HEK293T (cell line): ENCODE measurements at regions not wholly inside any gene's neighbourhood (a gene's known extent, or its start where the extent isn't known, plus 50 kb on each side); places are given as distances from the start of the nearest gene placed in this dataset.
A peak's percentile ranks its signal among the peaks of the same experiment; 100 is the strongest.

ENCODE experiments used
- CTCF ChIA-PET: fragments of 350-600 bp; formaldehyde crosslinking; extraction: SDS; loops from one replicate; lab custom pipeline; 2021; ENCODE audit warnings: antibody characterized with exemption, inconsistent platforms; lab: Yijun Ruan, JAX
- POLR2A ChIA-PET: fragments of 350-600 bp; formaldehyde crosslinking; extraction: SDS; loops from one replicate; lab custom pipeline; 2020; ENCODE audit warnings: antibody characterized with exemption, inconsistent platforms; lab: Yijun Ruan, JAX
- DNase-seq: peaks from one replicate; pipeline ENCODE4 v3.0.0; 2012; ENCODE audit warnings: mixed read lengths; ENCODE audit errors: extremely low spot score
- ARNT ChIP-seq: fragments of 450-650 bp; IDR thresholded peaks from 2 replicates; pipeline ENCODE4 v1.6.1; 2017; ENCODE audit warnings: mild to moderate bottlenecking
- BHLHE40 ChIP-seq: fragments of 450-650 bp; IDR thresholded peaks from 2 replicates; pipeline ENCODE4 v1.6.1; 2016; ENCODE audit warnings: mild to moderate bottlenecking, moderate library complexity, borderline replicate concordance
- CTBP1 ChIP-seq: fragments of 450-650 bp; IDR thresholded peaks from 2 replicates; pipeline ENCODE4 v1.6.1; 2016; ENCODE audit warnings: borderline replicate concordance
- ELF4 ChIP-seq: fragments of 450-650 bp; IDR thresholded peaks from 2 replicates; pipeline ENCODE4 v1.6.1; 2017; ENCODE audit warnings: antibody characterized with exemption
- FOXA1 ChIP-seq: fragments of 450-650 bp; IDR thresholded peaks from 2 replicates; pipeline ENCODE4 v1.6.1; 2016; ENCODE audit warnings: mild to moderate bottlenecking
- FOXK2 ChIP-seq: fragments of 450-650 bp; IDR thresholded peaks from 2 replicates; pipeline ENCODE4 v1.6.1; 2016; ENCODE audit warnings: mild to moderate bottlenecking
- FOXM1 ChIP-seq: fragments of 450-650 bp; IDR thresholded peaks from 2 replicates; pipeline ENCODE4 v1.6.1; 2017; ENCODE audit warnings: mild to moderate bottlenecking, borderline replicate concordance
- HDGF ChIP-seq: fragments of 450-650 bp; IDR thresholded peaks from 2 replicates; pipeline ENCODE4 v1.6.1; 2017; ENCODE audit warnings: antibody characterized with exemption, borderline replicate concordance
- L3MBTL2 ChIP-seq: fragments of 450-650 bp; conservative IDR thresholded peaks from 2 replicates; pipeline ENCODE4 v1.6.1; 2016; ENCODE audit warnings: mild to moderate bottlenecking
- LEF1 ChIP-seq: fragments of 450-650 bp; IDR thresholded peaks from 2 replicates; pipeline ENCODE4 v1.6.1; 2017; ENCODE audit warnings: mild to moderate bottlenecking, borderline replicate concordance
- NFRKB ChIP-seq: fragments of 450-650 bp; IDR thresholded peaks from 2 replicates; pipeline ENCODE4 v1.6.1; 2016; ENCODE audit warnings: mild to moderate bottlenecking, moderate library complexity
- PKNOX1 ChIP-seq: fragments of 450-650 bp; IDR thresholded peaks from 2 replicates; pipeline ENCODE4 v1.6.1; 2016
- SP1 ChIP-seq: fragments of 450-650 bp; IDR thresholded peaks from 2 replicates; pipeline ENCODE4 v1.6.1; 2017
- SUZ12 ChIP-seq: fragments of 450-650 bp; IDR thresholded peaks from 2 replicates; pipeline ENCODE4 v1.6.1; 2016; ENCODE audit warnings: mild to moderate bottlenecking
- TARDBP ChIP-seq: fragments of 450-650 bp; IDR thresholded peaks from 2 replicates; pipeline ENCODE4 v1.6.1; 2016
- ZNF384 ChIP-seq: fragments of 450-650 bp; IDR thresholded peaks from 2 replicates; pipeline ENCODE4 v1.6.1; 2016

DNA sequence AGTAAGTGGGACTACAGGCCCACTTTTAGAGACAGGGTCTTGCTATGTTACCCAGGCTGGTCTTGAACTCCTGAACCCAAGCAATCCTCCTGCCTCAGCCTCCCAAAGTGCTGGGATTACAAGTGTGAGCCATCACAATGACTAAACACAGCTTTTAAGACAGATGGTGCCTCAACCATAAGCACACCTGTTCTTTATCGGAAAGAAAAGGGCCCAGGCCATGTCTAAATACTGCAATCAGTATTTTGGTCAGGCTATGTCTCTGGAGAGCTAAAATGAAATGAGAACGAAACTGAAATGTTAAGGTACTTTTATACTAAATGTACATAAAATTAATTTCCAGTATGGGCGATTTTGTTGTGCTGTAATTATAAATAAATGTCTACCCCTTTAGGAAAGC, 69.5 kb upstream of the SPTBN1 start:
- no peak for DNase-seq
- TF ChIP-seq NFRKB (no peak), ARNT (no peak), FOXM1 (no peak), SP1 (no peak), PKNOX1 (no peak), HDGF (no peak)
- CTCF ChIA-PET = interaction anchor here (0.6 kb wide), 1 partner anchor 88 kb away, joined by 3 read pairs; no protein-coding TSS in a partner anchor
- POLR2A ChIA-PET = no interaction called here

- no peak for TF ChIP-seq FOXK2
- TF ChIP-seq SP1 = no peak
- TF ChIP-seq TARDBP = no peak
- no peak for TF ChIP-seq ZNF384
- no peak for TF ChIP-seq NFRKB
- no peak for TF ChIP-seq HDGF
- no peak for TF ChIP-seq CTBP1
- no peak for TF ChIP-seq LEF1
- no peak for TF ChIP-seq SUZ12
- no peak for TF ChIP-seq ARNT
- no peak for TF ChIP-seq FOXA1
- no peak for TF ChIP-seq ELF4
- TF ChIP-seq FOXM1 = no peak
- no peak for TF ChIP-seq BHLHE40
- no peak for TF ChIP-seq PKNOX1
- TF ChIP-seq L3MBTL2 = no peak
- ChIA-PET CTCF (no interaction called here), POLR2A (no interaction called here)
- DNase-seq = no peak
Observed at GRCh38 chr2:54387059-54387991, 68.8 kb upstream of the SPTBN1 start.

- ChIA-PET POLR2A (no interaction called here), CTCF (no interaction called here)
- no peak for DNase-seq
- TF ChIP-seq HDGF = no peak
- TF ChIP-seq PKNOX1 = 0 out of 2 replicates have a peak, but pooled peaks have one; percentile 22
Observed at GRCh38 chr2:54388076-54388475, 68.1 kb upstream of the SPTBN1 start.

- TF ChIP-seq FOXM1 = no peak
- TF ChIP-seq ARNT = no peak
- no peak for TF ChIP-seq TARDBP
- no peak for TF ChIP-seq HDGF
- no peak for TF ChIP-seq FOXK2
- no peak for TF ChIP-seq ELF4
- TF ChIP-seq L3MBTL2 = no peak
- TF ChIP-seq SP1 = no peak
- TF ChIP-seq NFRKB = no peak
- TF ChIP-seq CTBP1 = no peak
- no peak for TF ChIP-seq PKNOX1
- TF ChIP-seq FOXA1 = no peak
- TF ChIP-seq SUZ12 = no peak
- TF ChIP-seq BHLHE40 = no peak
- no peak for TF ChIP-seq LEF1
- no peak for TF ChIP-seq ZNF384
- CTCF ChIA-PET = no interaction called here
- POLR2A ChIA-PET = no interaction called here
- DNase-seq = no peak
Observed at GRCh38 chr2:54392555-54393324, 63.4 kb upstream of the SPTBN1 start.

- ChIA-PET CTCF (no interaction called here), POLR2A (no interaction called here)
- DNase-seq = no peak
- TF ChIP-seq ZNF384 = no peak
- no peak for TF ChIP-seq FOXA1
- TF ChIP-seq TARDBP = no peak
- TF ChIP-seq NFRKB = no peak
- no peak for TF ChIP-seq CTBP1
- TF ChIP-seq LEF1 = no peak
- TF ChIP-seq BHLHE40 = no peak
- no peak for TF ChIP-seq ARNT
- no peak for TF ChIP-seq SP1
- TF ChIP-seq ELF4 = no peak
- no peak for TF ChIP-seq FOXM1
- TF ChIP-seq HDGF = no peak
- no peak for TF ChIP-seq PKNOX1
- no peak for TF ChIP-seq SUZ12
- no peak for TF ChIP-seq L3MBTL2
- TF ChIP-seq FOXK2 = no peak
Observed at GRCh38 chr2:54394392-54394791, 61.7 kb upstream of the SPTBN1 start.
